GM10266 (cell line): ENCODE measurements at regions not wholly inside any gene's neighbourhood (a gene's known extent, or its start where the extent isn't known, plus 50 kb on each side); places are given as distances from the start of the nearest gene placed in this dataset.
"Not testable (repeated sequence)": the region's sequence is repeated elsewhere in the genome, so short reads cannot be mapped to it uniquely, and the experiment has no call there.

Experiments
- DNase-seq: peaks from one replicate; pipeline ENCODE4 v3.0.0; 2012; ENCODE audit errors: extremely low spot score

DNA sequence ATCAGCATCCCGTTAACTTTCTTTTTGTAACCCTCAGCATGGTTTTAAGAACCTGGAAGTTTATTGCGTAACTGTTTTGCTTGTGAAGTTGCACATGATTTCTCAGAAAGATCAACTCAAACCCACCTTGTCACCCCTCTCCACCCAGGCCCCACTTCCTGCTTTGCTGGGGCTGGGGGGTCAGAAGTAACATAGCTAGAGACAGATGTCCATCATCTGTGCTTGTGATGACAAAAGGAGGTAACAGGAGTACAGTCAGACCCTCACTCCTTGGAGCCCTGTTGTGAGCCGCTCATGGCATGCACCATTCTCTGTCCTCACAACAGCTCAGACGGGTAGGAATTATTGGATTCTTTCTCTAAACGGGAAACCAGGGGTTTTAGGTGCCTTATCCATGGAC lies 172.7 kb upstream of the PLGLB2 start:
- DNase-seq = not testable (repeated sequence)

DNA sequence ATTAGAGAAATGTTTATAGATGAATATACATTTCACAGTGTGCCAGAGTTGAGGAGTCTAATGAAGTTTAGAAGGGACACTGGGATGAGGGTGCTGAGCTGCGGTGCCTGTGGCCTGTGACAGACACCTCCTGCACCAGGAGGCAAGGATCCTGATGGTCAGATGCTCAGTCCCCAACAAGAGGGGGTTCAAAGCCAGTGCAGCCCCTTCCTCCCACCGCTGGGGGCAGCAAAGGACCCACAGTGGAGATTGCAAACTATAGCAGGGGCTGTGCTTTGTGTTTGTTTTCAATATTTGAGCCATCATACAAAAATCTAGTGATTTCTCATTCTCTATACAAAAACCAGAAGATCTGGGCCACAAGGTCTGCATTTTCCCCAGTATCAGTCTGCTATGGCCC lies 170.5 kb upstream of the PLGLB2 start:
- DNase-seq = not testable (repeated sequence)

DNA sequence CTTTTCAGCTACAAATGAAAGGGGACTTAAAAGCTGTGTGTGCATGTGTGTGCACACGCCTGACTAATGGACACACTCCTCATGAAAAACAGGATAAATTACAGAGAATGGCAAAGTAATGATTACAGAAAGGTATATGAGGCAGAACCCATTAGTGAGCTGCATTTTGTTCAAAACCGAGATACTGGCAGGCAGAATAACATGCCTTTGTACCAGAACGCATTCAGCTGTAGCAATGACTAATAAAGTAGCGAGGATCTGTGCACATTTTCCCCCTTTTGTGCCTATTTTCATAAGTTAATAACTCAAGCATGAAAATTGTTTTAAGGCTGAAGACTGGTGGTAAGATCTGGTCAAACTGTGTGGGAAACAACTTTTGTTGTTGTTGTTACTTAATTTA lies 165.7 kb upstream of the PLGLB2 start:
- not testable (repeated sequence) for DNase-seq

DNA sequence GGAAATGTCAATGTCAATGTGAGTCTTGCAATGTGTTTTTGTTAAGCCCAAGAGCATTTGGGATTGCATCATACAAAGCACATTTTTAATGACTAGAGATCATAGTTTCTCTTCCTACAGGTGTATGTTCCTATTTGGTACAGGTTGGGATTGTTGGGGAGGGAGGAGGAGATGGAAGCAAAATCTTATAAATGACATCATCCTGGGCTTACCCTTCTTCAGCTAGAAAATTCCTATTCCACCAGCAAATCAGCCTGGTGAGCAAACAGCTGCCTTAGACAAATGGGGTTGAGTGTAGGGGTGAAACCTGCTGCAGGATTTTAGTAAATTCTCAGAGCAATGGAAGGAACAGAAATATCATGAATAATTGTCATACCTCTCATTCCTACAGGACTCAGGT lies 165.3 kb upstream of the PLGLB2 start:
- DNase-seq = not testable (repeated sequence)

DNA sequence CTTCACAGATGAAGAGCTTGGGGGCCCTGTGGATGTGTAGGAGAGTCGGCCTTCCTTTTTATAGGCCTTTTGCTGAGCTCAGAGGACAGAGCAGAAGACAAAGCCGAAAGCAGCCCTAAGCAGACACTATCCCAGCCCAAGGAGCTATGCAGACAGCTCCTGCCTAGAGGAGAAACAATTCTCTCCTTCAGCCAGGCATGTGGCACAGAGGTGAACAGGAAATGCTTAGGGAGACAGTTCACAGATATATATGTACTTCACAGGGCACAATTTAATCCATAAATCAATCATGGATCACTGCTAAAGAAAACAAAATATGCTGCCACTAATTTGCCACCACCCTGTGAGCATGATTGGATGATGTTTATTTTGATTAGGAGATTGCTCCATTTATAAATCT lies 164.5 kb upstream of the PLGLB2 start:
- not testable (repeated sequence) for DNase-seq

DNA sequence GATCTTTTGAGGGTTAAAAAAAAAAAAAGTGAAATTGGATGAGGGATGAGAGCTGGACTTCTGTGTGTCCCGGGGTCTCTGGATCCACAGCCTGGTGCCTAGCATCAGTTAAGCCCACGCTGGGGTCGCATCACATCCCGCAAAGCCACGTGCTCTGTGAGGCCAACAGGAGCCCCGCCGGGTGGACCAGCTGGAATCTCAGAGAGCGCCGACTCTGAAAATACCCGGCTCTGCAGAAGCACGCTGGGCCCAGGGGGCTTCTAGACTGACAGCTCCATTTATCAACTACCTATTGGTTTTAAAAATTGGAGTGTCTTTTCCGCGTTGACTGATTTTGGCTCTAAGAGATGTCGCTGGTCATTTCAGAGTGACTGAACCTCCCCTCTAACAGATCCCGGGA lies 164.1 kb upstream of the PLGLB2 start:
- not testable (repeated sequence) for DNase-seq

DNA sequence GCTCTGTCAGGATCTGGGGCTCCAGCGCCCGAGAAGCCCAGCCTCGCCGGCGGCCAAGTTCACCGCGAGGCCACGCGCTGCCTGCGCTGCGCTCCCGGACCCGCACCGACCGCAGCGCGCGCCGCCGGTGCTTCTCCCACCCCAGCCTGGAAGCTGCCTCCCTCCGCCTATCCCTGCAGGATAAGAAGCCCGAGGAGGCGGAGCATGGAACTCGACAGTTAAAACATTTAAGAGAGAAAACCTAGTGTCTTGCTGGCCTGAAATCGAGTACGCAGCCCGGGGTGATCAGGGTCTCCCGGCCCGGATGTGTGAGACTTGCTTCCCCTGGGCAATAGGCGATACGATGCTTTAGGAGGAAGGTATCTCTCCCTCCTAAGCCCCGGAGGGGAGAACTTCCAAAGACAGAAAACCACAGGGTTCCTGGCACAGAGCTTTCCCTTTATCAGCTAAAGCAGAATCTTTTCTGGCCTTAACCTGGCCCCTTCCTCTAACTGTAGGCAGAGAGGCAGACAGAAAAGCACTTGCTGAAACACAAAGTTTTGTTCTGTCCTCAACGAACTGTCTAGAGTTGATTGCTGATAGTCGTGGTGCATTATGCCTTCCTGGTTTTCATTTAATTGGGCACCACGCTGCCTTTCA lies 163.5 kb upstream of the PLGLB2 start:
- DNase-seq = not testable (repeated sequence)

DNA sequence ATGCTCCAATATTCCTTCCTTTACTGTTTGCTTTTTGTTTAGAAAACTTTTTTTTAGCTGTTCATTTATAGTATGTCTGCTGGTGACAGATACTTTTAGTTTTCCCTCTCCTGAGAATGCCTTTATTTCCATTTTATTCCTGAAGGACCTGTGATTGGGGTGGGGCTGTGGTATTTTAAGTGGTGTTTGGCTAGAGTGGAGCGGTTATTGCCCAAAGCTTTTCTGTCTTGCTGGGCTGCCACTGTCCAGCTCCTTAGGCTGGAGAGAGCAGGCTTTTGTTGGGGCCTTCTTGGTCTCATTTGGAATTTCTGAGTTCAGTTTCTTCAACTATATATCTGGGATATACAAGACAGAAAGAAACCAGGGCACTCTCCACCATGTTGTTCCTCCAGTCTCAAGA lies 160.0 kb upstream of the PLGLB2 start:
- DNase-seq = not testable (repeated sequence)

DNA sequence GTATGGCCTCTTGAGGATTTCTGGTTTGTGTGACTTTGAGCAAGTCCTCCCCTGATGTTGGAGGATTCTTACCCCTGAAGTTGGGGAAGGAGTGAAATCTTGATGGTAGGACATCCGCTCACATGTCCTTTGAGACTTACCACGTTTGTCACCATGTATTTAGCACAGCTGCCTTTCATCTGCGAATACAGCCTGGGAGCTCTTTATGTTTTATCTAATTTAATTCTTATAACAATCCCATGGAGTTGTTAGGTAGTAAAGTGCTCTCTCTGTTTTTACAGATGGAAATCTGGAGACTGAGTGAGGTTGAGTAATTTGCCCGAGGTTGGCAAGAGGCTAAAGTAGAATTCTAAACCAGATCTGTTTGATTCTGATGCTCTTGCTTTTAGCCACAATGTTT lies 154.9 kb upstream of the PLGLB2 start:
- DNase-seq = not testable (repeated sequence)

DNA sequence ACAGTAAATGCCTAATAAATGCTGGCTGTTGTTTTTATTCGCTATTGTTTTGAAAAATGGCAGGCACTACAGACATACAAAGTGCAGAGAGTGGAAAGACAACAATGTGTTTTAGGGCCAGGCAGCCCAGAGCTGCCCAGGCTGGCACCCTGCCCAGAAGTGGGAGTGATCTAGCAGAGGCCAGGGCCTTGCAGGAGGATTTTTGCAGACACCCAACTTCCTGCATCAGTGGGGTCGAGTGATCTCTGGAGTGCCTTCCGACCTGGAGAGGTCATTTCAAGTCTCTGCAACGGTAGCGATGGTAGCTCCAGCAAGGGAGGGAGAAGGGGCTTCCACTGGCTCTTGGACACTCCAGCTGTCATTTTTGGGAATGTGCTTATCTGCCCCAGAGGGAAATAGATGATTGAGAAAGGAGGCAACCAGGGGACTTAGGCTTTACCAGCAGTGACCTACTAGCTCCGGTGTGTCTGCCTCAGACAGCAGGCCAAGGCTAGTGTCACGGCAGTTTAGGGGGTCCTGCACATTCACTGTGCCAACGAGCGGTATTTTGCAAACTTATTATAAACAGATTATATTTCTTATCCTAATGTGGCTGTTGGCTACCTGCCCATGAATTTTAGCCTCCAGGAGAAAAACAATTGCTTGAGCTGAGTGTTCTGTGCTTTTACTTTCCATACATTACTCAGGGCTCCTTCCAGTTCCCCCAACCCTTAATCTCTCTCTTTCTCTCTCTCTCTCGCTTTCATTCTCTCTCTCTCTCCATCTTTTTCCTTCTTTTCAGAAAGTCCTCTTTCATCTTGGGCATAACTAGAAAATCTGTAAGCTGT lies 153.9 kb upstream of the PLGLB2 start:
- DNase-seq = not testable (repeated sequence)

DNA sequence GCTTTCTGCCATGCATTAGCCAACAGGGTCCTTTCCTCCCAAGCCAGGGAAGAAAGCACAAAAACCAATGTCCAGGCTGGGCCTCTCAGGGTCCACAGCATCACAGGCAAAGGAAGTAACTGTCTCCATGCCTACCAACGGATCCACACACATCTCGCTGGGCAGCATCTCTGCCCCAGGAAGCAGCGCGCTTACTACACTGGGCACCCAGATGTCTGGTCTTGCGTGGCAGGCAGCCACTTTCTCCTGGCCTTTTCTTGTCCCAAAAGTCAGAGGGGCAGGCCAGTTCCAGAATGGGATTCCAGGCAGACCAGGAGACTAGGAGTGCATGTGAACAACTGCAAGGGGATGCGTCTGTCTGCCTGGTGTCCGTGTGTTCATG lies 153.3 kb upstream of the PLGLB2 start:
- DNase-seq = not testable (repeated sequence)

DNA sequence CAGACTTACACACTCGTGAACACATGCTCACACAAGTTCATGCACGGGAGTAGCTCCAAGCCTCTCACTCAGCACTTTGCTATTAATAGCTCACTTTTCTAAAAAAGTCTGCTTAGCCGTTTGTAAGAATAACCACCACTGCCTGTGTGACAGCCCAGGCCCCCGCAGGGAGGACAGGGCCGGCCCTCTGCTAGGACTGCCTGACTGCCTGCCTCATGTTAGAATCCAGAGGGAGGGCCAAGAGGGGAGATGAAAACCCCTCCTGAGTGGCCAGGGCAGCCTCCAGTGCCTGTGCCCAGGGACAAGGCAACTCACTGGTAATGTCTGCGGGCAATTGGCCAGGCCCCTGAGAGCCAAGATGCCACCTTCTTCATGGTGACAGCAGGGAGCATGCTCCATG lies 152.9 kb upstream of the PLGLB2 start:
- not testable (repeated sequence) for DNase-seq

DNA sequence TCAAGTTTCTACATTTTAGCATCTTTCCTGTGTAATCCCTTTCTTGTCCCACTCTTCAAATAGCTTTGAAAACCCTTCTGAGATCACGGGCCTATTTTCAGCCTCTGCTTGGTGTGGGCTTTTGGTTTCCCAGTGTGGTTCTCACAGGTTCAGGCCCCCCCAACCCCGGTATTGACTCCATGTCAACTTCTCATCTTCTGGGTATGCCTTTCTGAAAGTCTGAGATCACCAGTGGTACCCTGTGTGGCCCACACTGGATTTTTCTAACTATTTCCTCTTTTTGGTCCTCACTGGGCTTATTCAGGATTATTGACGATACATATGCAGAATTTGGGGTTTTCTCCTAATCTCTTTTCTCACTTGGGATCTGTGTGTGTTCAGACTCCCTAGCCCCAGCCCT lies 146.9 kb upstream of the PLGLB2 start:
- DNase-seq = not testable (repeated sequence)

DNA sequence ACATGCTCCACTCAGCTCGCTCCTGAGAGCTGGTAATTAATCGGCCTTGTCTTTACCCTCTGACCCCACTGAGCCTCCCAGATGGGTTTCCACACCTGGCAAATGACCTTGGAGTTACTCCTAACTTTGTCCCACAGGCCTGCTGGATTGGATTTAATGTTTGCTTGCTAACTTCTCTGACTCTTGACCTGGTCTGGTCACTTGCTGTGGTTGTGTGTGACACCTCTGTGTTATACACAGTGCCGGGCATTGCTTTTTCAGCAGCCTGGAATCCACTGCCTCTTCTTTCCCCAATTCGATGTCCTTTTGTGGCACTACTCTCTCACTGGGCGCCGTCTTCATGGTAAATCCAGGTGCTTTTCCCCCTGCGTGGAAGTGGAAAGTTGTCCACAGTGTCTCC lies 145.8 kb upstream of the PLGLB2 start:
- DNase-seq = not testable (repeated sequence)

DNA sequence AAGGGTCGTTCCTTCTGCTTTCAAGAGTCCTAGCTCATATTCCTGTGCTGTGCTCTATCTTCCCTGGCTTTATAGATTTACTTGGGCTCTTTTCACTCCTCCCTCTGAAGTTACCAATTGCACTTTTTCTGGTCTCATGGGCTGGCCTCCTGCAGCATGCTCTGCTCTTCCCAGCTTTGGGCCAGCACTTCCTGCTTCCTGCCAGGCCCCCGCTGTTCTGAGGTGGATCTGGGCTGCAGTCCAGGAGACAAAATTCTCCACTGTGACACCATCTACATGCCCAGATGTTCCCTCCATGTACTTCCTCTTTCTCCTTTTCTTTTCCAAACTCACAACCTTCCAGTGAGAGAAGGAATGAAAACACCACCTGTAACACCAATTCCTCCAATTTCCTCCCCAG lies 145.2 kb upstream of the PLGLB2 start:
- not testable (repeated sequence) for DNase-seq

DNA sequence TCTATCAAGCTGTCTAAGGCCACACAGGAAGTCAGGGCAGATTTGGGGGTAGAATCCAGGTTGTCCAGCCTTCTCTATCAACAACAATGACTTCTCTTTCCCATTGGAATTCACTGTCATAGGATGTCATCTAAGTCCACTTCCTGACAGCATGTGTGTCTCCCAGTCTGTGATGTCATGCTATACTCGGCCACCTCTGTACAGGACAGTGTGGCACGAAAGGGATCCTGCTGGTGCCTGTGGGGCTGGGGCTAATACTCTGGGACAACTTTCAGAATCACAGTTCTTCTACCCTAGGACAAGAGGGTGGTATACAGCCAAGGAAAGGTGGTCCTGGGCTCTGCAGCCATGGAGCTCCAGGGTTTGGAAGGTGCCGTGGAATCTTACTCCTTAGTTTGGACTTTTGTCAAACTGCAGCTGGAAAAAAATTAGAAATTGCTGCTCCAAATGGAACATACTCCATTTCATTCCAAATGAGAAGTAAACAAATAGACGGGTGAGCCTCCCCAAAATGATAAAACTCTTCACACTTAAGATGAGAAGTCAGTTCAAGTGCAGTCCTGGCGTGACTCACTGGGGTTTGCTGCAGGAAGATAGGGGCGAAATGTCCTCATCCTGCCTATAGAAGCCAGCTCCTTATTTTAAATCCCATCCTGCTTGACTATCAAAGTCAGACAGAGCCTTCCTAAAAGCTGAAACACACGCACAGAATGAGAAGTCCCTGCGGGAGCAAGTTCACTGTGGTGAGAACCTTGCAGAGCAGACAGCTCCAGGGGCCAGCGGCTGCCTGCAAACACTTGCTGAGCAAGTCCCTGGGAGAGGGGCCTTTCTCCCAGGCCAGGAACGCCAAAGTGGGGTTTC lies 144.2 kb upstream of the PLGLB2 start:
- DNase-seq = not testable (repeated sequence)

DNA sequence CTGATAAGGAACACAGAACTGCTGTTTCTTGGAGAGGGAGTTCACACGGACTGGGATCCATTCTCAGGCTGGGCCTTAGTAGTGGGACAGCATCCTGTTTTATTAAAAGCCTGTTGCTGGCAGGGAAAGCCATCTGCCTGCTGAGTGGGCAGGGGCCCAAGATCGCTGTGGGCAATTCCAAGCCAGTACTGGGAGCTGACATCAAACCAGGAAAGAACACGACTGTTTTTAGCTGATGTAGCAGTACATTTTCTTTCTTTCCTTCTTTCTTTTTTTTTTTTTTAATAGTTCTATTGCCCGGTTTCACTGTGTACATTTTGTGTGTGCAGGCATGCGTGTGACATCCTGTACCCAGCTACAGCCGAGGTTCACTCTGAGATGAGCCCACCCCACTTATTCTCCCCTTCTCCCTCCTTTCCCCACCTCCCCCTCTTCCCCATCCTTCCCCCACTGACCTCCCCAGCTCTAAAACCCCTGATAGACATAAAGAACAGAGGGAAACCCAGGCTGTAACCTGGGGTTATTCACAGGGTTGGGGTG lies 143.5 kb upstream of the PLGLB2 start:
- DNase-seq = not testable (repeated sequence)

DNA sequence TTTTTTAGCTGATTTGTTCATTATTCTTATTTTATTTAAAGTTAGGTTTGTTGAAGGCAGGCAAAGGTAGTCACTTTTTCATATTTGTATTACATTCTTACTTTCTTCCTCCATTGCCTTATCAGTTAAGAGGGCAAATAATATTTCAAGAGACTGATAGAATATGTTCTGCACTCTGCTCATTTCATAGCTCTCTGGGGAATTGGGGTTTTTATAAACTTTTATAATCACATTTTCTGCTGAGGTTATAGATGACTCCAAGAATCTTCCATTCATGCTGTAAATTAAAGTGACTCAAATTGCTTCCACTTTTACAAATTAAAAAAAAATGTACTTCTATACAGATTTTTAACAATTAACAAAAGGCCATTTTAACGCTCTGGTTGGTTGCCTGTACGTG lies 142.9 kb upstream of the PLGLB2 start:
- DNase-seq = not testable (repeated sequence)

DNA sequence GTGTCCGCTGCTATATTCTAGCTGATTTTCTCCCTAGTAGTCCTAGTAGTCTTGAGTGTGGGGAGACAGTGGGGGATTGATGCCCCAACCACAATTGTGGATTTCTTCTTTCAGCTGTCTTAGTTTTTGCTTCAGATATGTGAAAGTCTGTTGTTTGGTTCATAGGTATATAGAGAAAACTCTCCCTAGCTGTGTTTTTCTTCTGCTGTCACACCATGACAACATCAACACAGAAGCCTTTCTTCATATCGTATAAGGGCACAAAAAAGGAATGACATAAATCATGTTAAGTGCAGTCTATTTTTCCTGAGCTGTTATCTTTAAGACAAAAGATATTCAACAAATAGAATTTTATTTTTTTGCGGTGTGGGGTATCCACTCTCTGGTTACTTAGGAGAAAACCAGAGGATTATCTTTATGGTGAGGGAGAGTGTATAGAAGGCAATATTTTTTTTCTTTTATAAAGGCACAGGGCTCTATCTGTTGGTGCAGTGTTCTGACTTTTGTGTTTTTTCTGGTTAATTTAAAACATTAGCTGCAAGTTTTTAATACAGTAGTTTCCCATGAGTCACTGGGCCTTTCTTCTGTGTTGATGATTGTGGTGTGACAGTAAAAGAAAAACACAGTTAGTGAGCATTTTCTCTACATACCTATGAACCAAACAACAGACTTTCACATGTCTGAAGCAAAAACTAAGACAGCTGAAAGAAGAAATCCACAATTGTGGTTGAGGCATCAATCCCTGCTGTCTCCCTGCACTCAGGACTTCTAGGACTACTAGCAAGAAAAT lies 139.3 kb upstream of the PLGLB2 start:
- not testable (repeated sequence) for DNase-seq

DNA sequence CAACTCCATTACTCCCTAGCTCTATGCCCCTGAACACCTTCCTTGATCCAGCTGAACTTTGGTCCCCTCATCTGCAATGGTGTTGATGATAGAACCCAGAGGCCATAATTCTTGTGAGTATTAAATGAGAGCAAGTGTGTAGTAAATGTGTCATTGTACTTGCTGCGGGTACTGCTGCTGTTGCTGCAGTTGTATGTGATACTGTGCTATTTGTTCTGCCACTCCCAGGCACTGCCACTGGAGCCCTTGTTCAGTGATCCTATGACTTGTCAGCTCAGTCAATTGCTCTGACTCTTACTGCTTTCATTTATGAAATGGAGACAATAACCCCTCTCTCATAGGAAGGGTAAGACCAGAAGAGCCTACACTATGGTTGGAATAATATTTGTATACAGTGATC lies 136.9 kb upstream of the PLGLB2 start:
- DNase-seq = not testable (repeated sequence)

DNA sequence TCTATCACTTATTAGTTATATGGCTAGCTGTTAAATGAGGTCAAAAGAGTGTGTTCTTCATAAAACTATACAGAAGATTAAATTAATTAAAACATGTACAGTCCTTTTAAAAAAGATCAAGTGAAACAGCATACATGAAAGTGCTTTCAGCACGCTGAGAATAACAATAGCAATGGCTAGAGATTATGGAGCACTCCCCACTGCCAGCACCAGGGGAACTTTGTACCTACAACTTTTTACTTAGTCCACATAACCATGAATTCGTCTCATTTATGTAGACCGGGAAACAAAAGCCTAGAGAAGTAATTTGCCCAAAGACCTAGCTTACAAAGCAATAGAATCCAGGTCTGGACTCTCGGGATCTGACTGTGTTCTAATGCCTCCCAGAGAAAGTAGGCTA lies 136.5 kb upstream of the PLGLB2 start:
- DNase-seq = not testable (repeated sequence)
